HG03095 (cell line): ENCODE measurements at regions not wholly inside any gene's neighbourhood (a gene's known extent, or its start where the extent isn't known, plus 50 kb on each side); places are given as distances from the start of the nearest gene placed in this dataset.

Source experiments
- ATAC-seq: cut with Tn5 transposase; IDR thresholded peaks from one replicate; pipeline ENCODE4 v1.9.1; 2021; ENCODE audit warnings: moderate library complexity; ENCODE audit not compliant: unreplicated experiment

GRCh38 chr1:55374801-55375616 lies 159.8 kb upstream of the USP24 start:
- no peak for ATAC-seq

DNA sequence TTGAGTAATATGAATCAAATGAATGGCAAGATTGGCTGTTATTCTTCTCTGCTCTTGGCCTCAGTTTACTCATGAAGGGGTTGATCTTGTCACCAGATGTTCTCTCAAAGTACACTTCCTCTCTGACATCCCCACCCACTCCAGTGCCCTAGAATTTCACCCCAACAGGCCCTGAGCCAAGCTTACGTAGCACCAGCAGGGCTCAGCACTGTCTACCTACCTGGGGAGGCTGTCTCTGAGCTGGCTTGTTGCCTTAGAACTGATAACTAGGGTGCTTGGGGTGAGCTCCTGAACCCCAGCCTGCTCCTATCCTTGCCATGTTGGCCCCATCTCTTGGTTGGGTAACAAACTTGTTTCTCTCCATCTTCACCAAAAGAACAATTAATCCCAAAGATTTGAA lies 159.1 kb upstream of the USP24 start:
- no peak for ATAC-seq

DNA sequence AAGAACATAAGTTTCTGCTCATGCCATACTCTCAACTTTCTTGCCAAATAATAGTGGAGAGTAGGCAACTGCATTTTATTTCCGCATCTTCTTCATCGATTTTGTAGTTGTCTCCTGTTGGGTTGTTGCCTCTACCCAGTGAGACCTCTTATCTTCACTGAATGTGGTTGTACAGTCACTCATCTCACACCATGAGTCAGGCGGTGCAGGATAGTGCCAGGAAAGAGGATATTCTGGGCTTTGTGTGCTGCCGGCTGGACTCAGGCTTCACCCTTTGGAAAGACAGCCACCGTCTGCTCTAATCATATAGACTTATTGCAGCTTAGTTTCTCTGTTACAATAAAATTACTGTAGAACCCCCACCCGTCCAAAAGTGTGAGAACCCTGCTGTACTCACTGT lies 154.3 kb upstream of the USP24 start:
- ATAC-seq: no peak

DNA sequence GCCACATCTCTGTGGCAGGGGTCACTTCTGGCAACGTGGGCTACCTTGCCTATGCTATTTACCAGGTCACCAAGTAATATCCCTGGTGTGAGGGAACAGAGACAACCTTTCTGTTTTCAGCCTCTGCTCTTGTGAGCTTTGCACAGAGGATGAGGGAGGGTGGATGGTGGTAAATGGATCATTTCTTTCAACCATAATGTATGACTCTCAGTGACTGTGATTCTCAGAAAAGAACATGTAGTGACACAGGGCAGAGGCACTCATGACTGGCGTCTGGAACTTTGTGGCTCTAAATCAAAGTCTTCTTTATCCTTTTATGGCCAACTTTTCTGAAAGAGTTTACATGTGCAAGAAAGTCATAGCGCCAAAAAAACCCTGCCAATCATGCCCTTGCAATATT lies 153.5 kb upstream of the USP24 start:
- ATAC-seq: no peak

GRCh38 chr1:55367273-55367672 lies 152.1 kb upstream of the USP24 start:
- no peak for ATAC-seq

- ATAC-seq: no peak
Measured at GRCh38 chr1:55364216-55364615, 149.1 kb upstream of the USP24 start.

- no peak for ATAC-seq
Measured at GRCh38 chr1:55363268-55363667, 148.1 kb upstream of the USP24 start.

DNA sequence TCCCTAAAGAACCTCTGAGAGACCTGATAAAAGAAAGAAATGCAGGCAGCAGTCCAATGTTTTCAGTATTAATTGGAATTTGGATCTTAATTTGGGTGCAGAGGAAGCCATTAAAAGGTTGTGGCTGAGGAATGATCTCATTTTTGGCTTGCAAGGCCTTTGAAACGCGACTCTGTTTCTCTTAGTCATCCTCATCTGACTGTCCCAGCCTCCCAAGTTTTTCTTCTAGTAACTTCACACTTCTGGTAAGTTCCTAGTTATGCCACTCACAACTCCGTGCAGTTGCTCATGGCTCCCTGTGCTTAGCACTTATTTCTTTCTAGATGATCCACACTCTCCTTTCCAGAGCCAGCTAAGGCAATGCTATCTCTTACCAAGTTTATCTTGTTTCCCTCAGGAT lies 147.4 kb upstream of the USP24 start:
- ATAC-seq: no peak

DNA sequence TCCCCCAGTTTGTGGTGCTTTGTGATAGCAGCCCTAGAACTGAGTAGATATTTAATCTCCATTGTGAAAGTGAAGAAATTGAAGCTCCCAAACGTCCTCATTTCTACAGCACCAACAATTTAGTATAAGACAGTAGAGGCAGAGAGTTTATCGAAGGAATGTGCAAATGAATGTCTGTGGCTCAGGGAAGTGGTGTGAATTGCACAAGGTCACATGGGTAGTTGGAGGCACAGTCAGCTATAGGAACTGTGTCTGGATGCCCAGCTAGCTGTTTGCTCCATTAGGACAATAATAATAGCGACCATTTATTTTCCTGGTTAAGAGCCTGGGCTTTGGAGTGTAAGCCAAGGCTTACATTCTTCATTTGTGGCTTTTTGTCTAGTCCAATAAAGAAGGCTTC lies 144.4 kb upstream of the USP24 start:
- ATAC-seq: no peak

DNA sequence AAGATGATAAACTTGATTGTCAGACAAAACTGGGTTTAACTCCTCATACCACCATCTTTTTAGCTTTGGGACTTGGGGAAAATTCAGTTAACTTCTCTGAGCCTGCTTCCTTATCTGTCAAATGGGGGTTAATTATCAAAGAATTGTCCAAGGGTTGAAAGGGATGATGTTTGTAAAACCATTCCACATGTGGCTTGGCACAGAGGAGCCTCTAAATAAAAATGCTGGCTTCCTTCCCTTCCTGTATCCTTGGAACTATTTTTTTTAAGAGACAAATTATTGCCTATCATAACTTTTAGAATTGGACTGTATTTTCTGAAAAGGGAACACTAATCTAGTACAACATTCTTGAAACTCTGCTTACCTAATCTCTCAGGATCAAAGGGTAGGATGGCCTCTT lies 143.4 kb upstream of the USP24 start:
- no peak for ATAC-seq

DNA sequence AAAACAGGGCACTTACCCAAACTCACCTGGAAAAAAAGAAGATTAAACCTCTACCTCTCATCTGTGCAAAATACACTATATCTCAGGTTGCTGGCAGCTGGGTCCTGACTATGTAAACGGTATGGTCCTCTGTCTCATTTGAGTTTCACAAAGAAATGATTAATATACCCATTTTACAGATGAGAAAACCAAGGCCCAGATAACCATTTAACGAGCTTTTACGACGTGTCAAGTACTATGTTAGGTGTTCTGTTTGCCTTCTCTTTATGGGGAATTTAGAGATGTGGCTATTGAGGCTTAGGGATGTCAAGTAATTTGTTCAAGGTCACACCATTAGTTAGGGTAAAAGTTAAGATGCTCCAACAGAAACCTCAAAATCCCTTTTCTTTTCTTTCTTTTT lies 140.4 kb upstream of the USP24 start:
- ATAC-seq: no peak

- ATAC-seq: no peak
Measured at GRCh38 chr1:55353707-55354620, 138.8 kb upstream of the USP24 start.

DNA sequence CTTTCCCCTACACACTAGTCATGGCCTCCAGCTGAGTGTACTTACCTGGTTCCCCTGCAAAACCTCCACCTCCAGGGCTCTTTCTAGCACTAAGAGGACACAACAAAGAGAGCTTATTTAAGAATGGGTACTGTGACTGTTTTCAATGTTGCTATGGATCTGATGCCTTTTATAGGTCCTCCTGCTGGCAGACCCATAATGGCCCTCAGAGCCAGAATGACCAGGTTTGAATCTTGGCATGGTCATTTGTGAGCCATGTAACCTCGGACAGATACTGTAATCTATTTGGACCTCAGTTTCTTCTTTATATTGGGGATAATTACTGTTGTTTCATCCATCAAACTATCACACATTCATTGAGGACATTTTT lies 137.6 kb upstream of the USP24 start:
- no peak for ATAC-seq

GRCh38 chr1:55352080-55352810 lies 137.1 kb upstream of the USP24 start:
- no peak for ATAC-seq

DNA sequence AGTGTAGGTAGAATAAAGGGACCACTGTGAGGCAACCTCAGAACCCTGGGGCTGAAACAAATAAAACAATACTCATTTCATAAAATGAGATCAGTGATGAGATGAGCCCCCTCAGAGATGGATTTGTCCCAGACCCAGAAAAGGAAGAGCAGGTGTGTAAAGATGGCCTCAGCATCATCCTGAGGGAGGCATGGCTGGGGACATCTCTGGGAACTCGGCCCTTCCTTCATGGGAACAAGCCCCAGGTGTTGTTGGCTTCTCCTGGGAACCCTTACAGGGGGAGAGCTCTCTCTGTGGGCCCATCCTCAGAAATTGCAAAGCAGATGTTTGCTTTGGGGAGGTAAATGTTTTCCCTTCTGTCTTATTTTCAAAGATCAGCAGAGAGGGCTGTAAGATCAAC lies 133.2 kb upstream of the USP24 start:
- ATAC-seq: no peak

DNA sequence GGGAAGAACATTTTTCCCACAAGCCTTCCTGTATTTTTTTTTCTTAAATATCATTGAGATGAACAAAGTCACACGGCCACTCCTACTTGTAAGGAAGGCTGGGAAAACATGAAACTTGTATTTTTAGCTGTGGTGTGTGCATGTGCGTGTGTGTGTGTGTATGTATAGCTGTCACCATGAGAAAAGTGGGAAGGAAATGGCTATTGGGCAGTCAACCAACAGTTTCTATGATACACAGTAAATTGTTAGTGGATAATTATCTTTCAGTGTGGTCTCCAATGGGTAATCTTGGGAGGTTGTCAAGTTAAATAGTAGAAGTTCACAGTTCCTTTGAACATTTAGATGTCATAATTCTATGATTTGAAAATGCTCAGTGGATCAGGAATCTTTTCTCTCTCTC lies 132.7 kb upstream of the USP24 start:
- no peak for ATAC-seq

GRCh38 chr1:55347041-55347440 lies 131.9 kb upstream of the USP24 start:
- ATAC-seq: no peak

- ATAC-seq: no peak
Measured at GRCh38 chr1:55346586-55346985, 131.4 kb upstream of the USP24 start.

GRCh38 chr1:55339681-55340080 lies 124.5 kb upstream of the USP24 start:
- no peak for ATAC-seq

- no peak for ATAC-seq
Measured at GRCh38 chr1:55338448-55338820, 123.3 kb upstream of the USP24 start.

DNA sequence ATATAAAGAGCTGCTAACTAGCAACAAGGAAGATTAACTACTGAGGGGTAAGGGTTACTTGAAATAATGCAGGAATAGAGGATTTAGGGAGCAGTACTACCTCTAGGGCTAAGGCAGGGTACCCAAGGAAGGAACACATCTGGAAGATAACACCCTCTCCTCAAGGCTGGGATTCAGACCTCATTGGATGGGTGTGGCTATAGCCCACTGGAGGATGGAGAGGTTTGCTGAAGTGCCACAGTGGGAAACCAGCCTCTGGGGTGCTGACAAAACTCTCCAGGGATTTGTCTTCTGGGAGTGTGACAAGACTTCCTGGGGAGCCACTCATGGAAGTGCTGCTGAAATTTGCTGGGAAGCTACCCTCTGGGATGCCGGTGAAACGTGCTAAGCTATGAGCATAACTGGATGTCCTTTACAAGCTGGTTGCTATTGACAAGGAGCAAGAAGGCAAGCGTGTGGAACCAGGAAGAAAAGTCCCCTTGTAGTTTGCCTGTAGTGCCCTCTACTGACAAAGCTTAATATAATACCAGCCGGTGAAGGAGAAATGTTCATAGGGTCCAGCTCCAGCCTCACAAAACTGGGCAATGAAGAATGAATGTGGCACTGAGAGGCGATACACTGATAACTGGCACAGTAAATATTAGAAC lies 122.8 kb upstream of the USP24 start:
- peak; percentile 75 for ATAC-seq
